Endothelial cell of umbilical vein (primary cell): ENCODE measurements at regions not wholly inside any gene's neighbourhood (a gene's known extent, or its start where the extent isn't known, plus 50 kb on each side); places are given as distances from the start of the nearest gene placed in this dataset.
A peak's percentile ranks its signal among the peaks of the same experiment; 100 is the strongest.

ENCODE experiments used
- BruUV-seq: library from RNA; stranded (reverse); fragments of 400-500 nt; replicated peaks from 2 replicates; lab custom pipeline; 2021; lab: Mats Ljungman, UMichigan
- CTCF ChIA-PET: fragments of 300-600, 350-600 bp; sonication (Branson Sonifier 250); formaldehyde crosslinking; loops from one replicate; lab custom pipeline; 2021; ENCODE audit warnings: antibody characterized with exemption, inconsistent platforms; lab: Charles Lee
- POLR2A ChIA-PET: fragments of 300-600, 350-600 bp; sonication (Branson Sonifier 250); formaldehyde crosslinking; loops from one replicate; lab custom pipeline; 2021; ENCODE audit warnings: antibody characterized with exemption, inconsistent platforms; lab: Charles Lee
- DNase-seq: peaks from one replicate; pipeline ENCODE4 v3.0.0-alpha.2; 2011; ENCODE audit warnings: low read depth, low spot score
- FAIRE-seq: peaks from 2 replicates; lab custom pipeline; 2011; peaks lifted over from hg19 to GRCh38; lab: Jason Lieb, UNC
- H2AFZ ChIP-seq: 2 replicates; pipeline ENCODE4 v1.6.0; 2012; ENCODE audit warnings: low read depth, low read length, control low read depth, inconsistent platforms
- H3K27ac ChIP-seq: 2 replicates; pipeline ENCODE4 v1.5.1; 2011; ENCODE audit warnings: low read depth, mild to moderate bottlenecking, control low read depth, low read length, moderate library complexity; ENCODE audit not compliant: insufficient read depth
- H3K27me3 ChIP-seq, 2 experiments: 2 replicates each; pipeline versions ENCODE4 v1.6.0 to v1.6.1; 2011; ENCODE audit warnings: low read length in 2 of 2, mixed read lengths in 1 of 2; ENCODE audit not compliant: control insufficient read depth in 2 of 2, insufficient read depth in 2 of 2
- H3K36me3 ChIP-seq, 2 experiments: 2 replicates in 1 of 2; 3 replicates in 1 of 2; pipeline ENCODE4 v1.5.1; 2011; ENCODE audit warnings: low read length in 2 of 2, mild to moderate bottlenecking in 1 of 2, moderate library complexity in 1 of 2; ENCODE audit not compliant: control insufficient read depth in 2 of 2, insufficient read depth in 2 of 2; ENCODE audit errors: extremely low read depth in 1 of 2
- H3K4me1 ChIP-seq: 3 replicates; pipeline ENCODE4 v1.5.1; 2011; ENCODE audit warnings: mild to moderate bottlenecking, low read length; ENCODE audit not compliant: control insufficient read depth, insufficient read depth; ENCODE audit errors: extremely low read depth
- H3K4me2 ChIP-seq: 2 replicates; pipeline ENCODE4 v1.6.1; 2011; ENCODE audit warnings: low read length, control low read depth, mixed read lengths; ENCODE audit not compliant: insufficient read depth
- H3K4me3 ChIP-seq, 3 experiments: fragments of 200-600 bp in 1 of 3; sonication (generic), shearing (Covaris generic) in 1 of 3; replicated peaks in 1 of 3; 2 replicates each; pipeline ENCODE4 v1.5.1; 2011 to 2016; ENCODE audit warnings: control low read depth in 3 of 3, low read length in 3 of 3, mild to moderate bottlenecking in 2 of 3, inconsistent platforms in 1 of 3, low read depth in 1 of 3, moderate library complexity in 1 of 3; ENCODE audit not compliant: insufficient read depth in 1 of 3
- H3K79me2 ChIP-seq: 2 replicates; pipeline ENCODE4 v1.6.0; 2012; ENCODE audit warnings: low read length, inconsistent platforms; ENCODE audit not compliant: control insufficient read depth, insufficient read depth
- H3K9ac ChIP-seq: replicated peaks from 2 replicates; pipeline ENCODE3; 2011; ENCODE audit warnings: low read length, control low read depth; ENCODE audit not compliant: insufficient read depth; ENCODE audit errors: extremely low read depth
- H3K9me1 ChIP-seq: replicated peaks from 3 replicates; pipeline ENCODE4 v1.6.0; 2011; ENCODE audit warnings: mild to moderate bottlenecking, low read length; ENCODE audit not compliant: control insufficient read depth, insufficient read depth; ENCODE audit errors: extremely low read depth
- H3K9me3 ChIP-seq: replicated peaks from 2 replicates; pipeline ENCODE4 v1.5.1; 2012; ENCODE audit warnings: low read length, inconsistent platforms; ENCODE audit not compliant: control insufficient read depth, insufficient read depth
- H4K20me1 ChIP-seq: replicated peaks from 2 replicates; pipeline ENCODE3; 2011; ENCODE audit warnings: mild to moderate bottlenecking, low read length; ENCODE audit not compliant: control insufficient read depth, insufficient read depth; ENCODE audit errors: extremely low read depth
- GATA2 ChIP-seq: IDR thresholded peaks from 2 replicates; pipeline ENCODE4 v1.7.0; 2011; ENCODE audit warnings: low read depth, mild to moderate bottlenecking, moderate library complexity, mixed read lengths, low read length; ENCODE audit not compliant: insufficient read length, insufficient read depth
- MYC ChIP-seq: IDR thresholded peaks from one replicate; pipeline ENCODE4 v1.6.1; 2011; ENCODE audit warnings: mild to moderate bottlenecking, low read depth, low read length
- POLR2AphosphoS5 ChIP-seq: IDR thresholded peaks from 2 replicates; pipeline ENCODE4 v1.6.1; 2012; ENCODE audit warnings: low read depth, mild to moderate bottlenecking, control low read depth, low read length, moderate library complexity; ENCODE audit not compliant: insufficient read depth
- dilution Hi-C: fragments of 300-500 bp; cut with MboI; formaldehyde crosslinking; loops from one replicate; pipeline ENCODE4 v1.15.0; 2019; ENCODE audit warnings: low sequenced_read_pairs; ENCODE audit not compliant: extremely low pct_ligation_motif_present
- intact Hi-C: fragments of 100-400 bp; cut with micrococcal nuclease; formaldehyde crosslinking; loops from one replicate; pipeline ENCODE4 v1.10.0; 2022

GRCh38 chrX:51798701-51799100 lies 55.5 kb downstream of the GSPT2 start:
- intact Hi-C loops (no loop called here), dilution Hi-C loops (no loop called here)
- ChIA-PET POLR2A (no interaction called here), CTCF (no interaction called here)
- FAIRE-seq: no peak
- BruUV-seq: no TSS peak
- Histone ChIP-seq H3K9me1 (no peaks in the 10 kb centered on the region), H3K4me2 (no peak overlapping the region), H4K20me1 (no peaks in the 10 kb centered on the region), H3K9ac (no peak overlapping the region), H3K9me3 (no peaks in the 10 kb centered on the region), H3K79me2 (no peaks in the 10 kb centered on the region), H3K36me3 (no peaks in the 10 kb centered on the region), H2AFZ (no peak overlapping the region), H3K4me3 (no peak overlapping the region), H3K4me1 (peaks cover 3% of the 10 kb centered on the region), H3K27ac (no peak overlapping the region), H3K27me3 (peaks cover 0 to 2% of the 10 kb centered on the region in 2 experiments)
- TF ChIP-seq MYC: no peak
- DNase-seq: no peak

GRCh38 chrX:51802917-51803688 lies 59.9 kb downstream of the GSPT2 start:
- peak; percentile 67 for FAIRE-seq
- POLR2A ChIA-PET: no interaction called here
- no peaks in the 10 kb centered on the region for H3K79me2 ChIP-seq
- H3K9ac ChIP-seq: peak overlapping the region; percentile 24
- peak overlapping the region; percentile 32 to 78 (median 67) for H3K4me3 ChIP-seq
- H2AFZ ChIP-seq: peak overlapping the region; percentile 97
- H3K27ac ChIP-seq: no peak overlapping the region
- peaks cover 3% of the 10 kb centered on the region for H3K4me1 ChIP-seq
- H3K27me3 ChIP-seq: no peaks in the 10 kb centered on the region
- CTCF ChIA-PET: interaction anchor here (1.0 kb wide), 1 partner anchor 16 kb away, joined by 3 read pairs; no protein-coding TSS in a partner anchor
- dilution Hi-C loops: no loop called here
- H4K20me1 ChIP-seq: no peaks in the 10 kb centered on the region
- TF ChIP-seq GATA2 (no peak), MYC (no peak), POLR2AphosphoS5 (no peak)
- no peaks in the 10 kb centered on the region for H3K9me1 ChIP-seq
- DNase-seq: peak; percentile 9
- intact Hi-C loops: loop anchor here (5.0 kb wide), 1 partner anchor 196 kb away; no protein-coding TSS in a partner anchor
- no peaks in the 10 kb centered on the region for H3K9me3 ChIP-seq
- BruUV-seq: TSS peak; percentile 64
- peak overlapping the region; percentile 69 for H3K4me2 ChIP-seq
- H3K36me3 ChIP-seq: no peaks in the 10 kb centered on the region
